ENCODE measurements at regions not wholly inside any gene's neighbourhood (a gene's known extent, or its start where the extent isn't known, plus 50 kb on each side); places are given as distances from the start of the nearest gene placed in this dataset.
"Not testable (repeated sequence)": the region's sequence is repeated elsewhere in the genome, so short reads cannot be mapped to it uniquely, and the experiment has no call there.

DNA sequence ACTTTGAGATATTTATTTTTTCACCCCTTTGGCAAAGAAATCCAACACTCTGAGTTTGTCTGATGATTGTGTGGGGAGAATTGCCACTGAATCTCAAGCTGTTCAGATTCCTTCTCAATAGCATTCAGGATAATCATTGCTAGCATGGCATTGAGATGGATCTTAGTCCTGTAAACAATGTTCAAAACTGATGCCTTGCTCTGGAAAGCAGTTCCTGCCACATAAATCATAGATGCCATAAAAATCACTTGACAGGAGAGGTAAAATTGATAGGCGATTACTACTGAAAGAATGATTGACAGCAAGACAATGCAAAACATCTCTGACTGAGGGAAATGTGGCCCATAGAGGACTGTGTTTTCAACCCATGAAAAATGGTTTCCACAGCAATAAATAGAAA is 915.6 kb downstream of the TRHDE start:
- DNase-seq (ENCODE audit: low read depth) = no peak

GRCh38 chr12:73210548-73211204 is 938.5 kb downstream of the TRHDE start:
- no peak for DNase-seq (ENCODE audit: low read depth)

DNA sequence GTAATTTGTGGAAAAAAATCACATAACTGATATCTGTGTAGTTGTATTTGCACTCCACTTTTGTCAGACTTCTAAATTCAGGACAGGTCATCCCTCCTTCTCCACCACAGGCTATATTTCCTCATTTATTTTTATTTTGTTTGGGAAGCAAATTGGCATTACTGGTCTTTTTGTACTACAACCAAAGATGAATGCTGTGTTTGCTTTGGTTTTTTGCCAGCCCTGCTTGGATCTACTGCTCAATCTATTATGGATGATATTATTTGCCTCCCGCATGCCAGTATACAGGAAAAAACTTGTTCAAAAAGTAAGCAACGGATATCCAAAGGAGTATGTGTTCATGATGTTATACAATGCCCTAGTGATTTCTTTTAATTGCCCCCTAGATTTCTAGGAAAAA is 948.8 kb downstream of the TRHDE start:
- DNase-seq (ENCODE audit: low read depth) = no peak

- DNase-seq (ENCODE audit: low read depth) = no peak
These were observed 949.2 kb downstream of the TRHDE start for GRCh38 chr12:73221398-73221797.

DNA sequence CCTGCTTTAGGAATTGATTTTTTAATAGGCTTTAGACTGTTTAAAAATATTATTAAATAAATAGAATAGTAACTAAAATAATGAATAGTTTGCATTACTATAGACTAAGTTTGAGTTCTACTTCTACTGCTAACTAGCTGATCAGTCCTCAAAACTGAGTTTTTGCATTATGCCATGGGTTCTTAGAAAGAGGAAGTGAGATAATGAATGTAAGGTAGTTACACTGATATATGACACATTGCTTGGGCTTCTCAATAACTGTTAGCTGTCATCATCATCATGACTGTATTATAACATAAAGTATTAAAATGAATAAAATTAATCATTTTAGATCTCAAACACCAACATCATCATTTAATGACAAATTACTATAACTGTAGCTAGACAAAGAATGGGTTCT is 949.7 kb downstream of the TRHDE start:
- no peak for DNase-seq (ENCODE audit: low read depth)

DNA sequence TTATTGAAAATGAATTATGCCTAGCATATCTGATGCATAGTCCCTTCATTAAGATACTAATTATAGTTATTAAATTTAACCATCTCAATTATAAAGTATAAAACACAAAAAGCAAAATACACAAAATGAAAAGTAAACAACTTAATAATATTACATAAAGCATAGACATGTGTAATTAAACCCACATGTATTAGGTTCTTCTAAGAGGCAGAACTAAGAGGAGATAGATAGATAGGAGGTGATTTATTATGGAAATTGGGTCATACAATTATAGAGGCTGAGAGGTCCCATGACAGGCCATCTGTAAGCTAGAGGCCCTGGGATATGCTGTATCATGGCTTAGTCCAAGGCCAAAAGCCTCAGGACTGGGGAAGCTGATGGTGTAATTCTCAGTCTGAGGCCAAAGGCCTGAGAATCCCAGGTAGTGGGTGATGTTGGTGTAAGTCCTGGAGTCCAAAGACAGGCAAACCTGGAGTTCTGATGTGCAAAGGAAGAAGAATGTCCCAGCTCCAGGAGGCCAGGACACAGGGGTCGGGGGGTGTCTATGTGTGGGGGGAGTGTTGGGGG is 953.3 kb downstream of the TRHDE start:
- DNase-seq (ENCODE audit: low read depth) = no peak

DNA sequence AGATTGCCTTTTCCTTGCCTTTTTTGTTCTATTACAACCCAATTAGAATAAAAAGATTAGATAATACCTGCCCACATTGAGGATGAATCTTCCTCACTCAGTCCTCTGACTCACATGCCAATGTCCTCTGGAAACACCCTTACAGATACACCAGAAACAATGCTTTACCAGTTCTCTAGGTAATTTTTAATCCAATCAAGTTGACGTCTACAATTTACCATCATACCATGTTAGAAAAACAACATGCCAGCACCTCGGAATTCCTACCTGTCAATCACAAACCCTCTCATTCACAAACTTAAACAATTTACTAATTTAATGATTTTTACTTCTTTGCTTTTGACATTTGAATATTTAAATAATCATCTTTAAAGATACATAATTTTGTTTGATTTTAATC is 953.8 kb downstream of the TRHDE start:
- DNase-seq (ENCODE audit: low read depth) = no peak

DNA sequence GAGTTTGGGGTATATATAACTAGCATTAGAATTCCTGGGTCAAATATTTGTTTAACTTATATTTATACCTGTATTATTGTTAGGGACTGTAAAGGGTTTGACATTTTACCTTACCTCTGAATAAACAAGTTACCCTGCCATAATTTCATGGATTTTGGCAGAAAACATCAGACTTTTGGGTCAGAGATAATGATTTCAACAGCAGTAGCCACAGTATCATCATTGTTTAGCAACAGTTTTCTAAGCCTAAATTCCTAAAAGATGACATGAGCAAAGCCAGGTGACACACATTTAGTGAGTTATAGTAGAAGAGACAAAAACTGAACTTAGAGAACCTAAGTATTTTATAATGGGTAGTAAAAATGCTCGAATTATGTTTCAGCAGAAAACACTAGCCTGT is 954.4 kb downstream of the TRHDE start:
- DNase-seq (ENCODE audit: low read depth) = no peak

- DNase-seq (ENCODE audit: low read depth) = not testable (repeated sequence)
These were observed 956.7 kb downstream of the TRHDE start for GRCh38 chr12:73228828-73229227.

DNA sequence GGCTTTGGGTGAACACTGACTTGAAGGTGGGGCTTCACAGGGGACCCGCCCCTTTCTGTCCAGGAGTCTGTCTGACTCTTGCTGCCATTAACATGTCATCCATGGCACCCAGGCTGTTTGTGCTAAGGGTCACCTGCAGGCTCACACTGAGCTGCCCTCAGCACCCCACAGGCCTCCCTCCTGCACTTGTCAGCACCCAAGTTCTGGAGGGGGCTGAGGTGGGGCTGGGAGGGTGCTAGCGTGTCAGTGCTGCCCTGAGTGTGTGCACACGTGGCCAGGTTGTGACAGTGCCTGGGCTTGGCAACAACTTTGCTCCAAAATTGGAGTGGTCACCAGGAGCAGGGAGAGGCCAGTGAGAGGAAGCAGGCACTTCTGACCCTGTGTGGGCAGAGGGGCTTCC is 963.2 kb downstream of the TRHDE start:
- DNase-seq (ENCODE audit: low read depth) = no peak

DNA sequence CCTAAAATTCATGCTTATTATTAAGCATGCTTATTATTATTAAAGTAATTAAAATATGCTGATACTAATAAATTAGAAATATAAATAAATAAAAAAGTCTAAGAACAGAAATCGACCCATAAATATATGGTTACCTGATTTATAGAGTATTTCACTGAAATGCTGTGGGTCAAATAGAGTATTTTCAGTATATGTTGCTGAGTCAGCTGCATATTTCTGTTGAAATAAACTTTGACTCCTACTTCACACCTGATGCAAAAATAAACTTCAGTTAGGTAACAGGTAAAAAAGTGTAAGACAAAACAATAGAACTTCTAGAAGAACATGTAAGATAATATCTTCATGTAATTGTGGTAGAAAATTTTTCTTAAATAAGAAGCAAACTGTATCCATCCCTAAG is 967.9 kb downstream of the TRHDE start:
- no peak for DNase-seq (ENCODE audit: low read depth)

- DNase-seq (ENCODE audit: low read depth) = no peak
These were observed 990.7 kb downstream of the TRHDE start for GRCh38 chr12:73262788-73263381.

- no peak for DNase-seq (ENCODE audit: low read depth)
These were observed 994.0 kb downstream of the TRHDE start for GRCh38 chr12:73266206-73266605.

GRCh38 chr12:73274976-73275375 is 1002.8 kb downstream of the TRHDE start:
- DNase-seq (ENCODE audit: low read depth) = no peak

DNA sequence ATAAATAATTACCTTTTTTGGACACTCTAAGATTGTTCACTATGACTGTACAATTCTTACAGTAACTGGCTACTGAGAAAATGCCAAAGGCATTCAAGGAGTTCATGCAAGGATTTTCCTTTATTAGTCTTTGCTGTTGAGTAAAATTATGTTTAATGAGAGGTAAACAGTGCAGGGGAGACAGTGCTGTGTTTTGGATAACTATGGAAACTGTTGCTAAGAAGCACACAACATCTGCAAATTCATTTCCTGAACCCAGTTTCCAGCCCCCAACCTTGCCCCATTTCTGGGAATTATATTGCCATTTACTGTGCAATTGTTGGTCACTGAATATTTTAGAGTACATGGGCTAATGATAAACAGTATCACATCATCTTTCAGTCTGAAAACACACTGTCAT is 1005.8 kb downstream of the TRHDE start:
- no peak for DNase-seq (ENCODE audit: low read depth)

GRCh38 chr12:73301530-73301929 is 1029.4 kb downstream of the TRHDE start:
- no peak for DNase-seq (ENCODE audit: low read depth)

- DNase-seq (ENCODE audit: low read depth) = no peak
These were observed 1035.1 kb downstream of the TRHDE start for GRCh38 chr12:73307260-73307659.

GRCh38 chr12:73308079-73308478 is 1035.9 kb downstream of the TRHDE start:
- no peak for DNase-seq (ENCODE audit: low read depth)

DNA sequence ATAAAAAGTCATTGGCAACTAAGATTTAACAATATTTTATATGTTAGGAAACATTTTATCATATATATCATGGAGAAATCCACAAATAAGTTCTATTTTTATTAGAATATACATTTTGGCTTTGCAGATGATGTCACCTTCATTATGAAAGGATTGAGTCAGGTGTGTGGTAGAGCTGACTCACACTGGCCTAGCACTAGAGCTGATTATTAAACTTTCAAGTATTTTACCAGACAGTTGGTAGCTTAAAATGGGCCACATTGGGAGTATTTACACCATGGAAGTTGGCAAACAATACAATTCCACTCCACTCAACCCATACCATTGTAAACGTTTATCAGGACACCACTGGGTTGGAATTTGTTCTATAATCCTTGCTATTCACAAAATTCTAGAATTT is 1036.6 kb downstream of the TRHDE start:
- no peak for DNase-seq (ENCODE audit: low read depth)

DNA sequence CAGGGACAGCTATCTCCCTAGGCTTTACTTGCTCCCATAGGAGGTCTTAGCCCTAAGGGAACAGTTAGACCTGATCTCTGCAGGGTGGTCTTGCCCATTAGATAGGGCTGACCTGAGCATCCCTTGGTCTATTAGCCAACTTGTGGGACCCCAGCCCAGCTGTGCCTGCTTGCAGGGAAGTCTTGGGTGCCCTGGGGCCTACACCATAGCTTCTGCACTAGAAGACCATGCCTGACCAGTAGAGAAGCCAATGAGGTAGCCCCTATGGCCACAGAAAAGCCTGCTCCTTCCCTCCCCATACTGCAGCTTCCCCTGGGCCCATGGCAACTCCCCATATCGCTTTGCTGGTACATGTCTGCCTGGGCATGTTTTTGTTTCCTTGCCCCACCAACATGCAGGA is 1049.1 kb downstream of the TRHDE start:
- DNase-seq (ENCODE audit: low read depth) = no peak

DNA sequence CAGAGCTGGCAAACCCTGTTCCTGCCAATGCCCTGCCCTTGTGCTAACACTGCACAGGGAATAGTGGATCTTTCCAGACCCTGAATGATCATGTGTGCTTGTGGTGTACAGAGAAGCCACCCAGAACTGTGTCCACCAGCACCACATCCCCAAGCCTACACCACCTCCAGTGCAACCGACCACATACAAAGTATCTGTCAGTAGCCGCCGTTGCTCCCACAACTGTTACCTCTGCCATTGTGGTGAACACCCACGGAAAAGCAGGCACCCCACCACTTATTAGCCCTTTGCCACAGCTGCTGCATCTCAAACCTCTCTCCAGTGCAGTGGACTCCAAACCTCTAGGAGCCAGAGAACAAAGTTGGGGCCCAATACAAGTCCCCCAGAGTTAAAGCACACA is 1049.6 kb downstream of the TRHDE start:
- no peak for DNase-seq (ENCODE audit: low read depth)

- no peak for DNase-seq (ENCODE audit: low read depth)
These were observed 1058.6 kb downstream of the TRHDE start for GRCh38 chr12:73330584-73331351.

DNA sequence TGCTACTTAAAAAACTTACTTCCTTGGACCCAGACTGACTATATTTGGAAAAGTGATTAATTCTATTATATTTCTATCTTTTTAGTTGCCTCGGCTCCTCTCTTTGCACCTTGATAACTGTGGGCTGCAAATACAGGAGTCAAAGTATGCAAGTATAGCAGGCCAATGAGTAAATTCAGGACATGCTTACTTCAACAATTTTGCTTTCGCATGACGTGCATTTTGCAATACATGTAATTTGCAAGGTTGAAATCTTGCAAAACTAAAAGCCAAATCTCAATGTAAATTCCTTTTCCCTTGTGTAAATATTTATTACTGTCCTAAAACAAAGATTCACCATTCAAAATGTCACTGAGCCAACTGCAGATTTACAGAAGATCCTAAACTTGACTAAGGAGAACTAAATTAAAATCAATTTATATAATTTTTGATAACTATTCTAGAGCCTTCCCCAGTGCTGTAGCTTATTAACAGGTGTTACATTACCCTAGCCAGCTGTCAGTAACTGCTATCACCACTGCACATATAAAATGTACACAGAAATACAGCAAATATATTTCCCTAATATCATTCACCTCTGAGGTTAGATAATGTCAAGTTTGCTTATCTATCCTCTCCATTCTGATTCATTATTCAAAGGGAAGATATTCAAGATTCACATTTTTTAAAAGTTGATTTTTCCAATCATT is 1069.5 kb downstream of the TRHDE start:
- DNase-seq (ENCODE audit: low read depth) = no peak
